Adrenal gland (tissue), 5 donors: ENCODE measurements at regions not wholly inside any gene's neighbourhood (a gene's known extent, or its start where the extent isn't known, plus 50 kb on each side); places are given as distances from the start of the nearest gene placed in this dataset.

Source experiments
- CTCF ChIP-seq, 6 experiments: fragments of 450-650 bp in 4 of 6; fragments of 200-600 bp in 2 of 6; sonication (generic) in 1 of 6; IDR thresholded peaks; 1 replicate in 5 of 6; 2 replicates in 1 of 6; pipeline versions ENCODE4 v1.5.1 to v1.8.0; 2016 to 2021; ENCODE audit warnings: antibody characterized with exemption in 6 of 6, mild to moderate bottlenecking in 2 of 6, moderate library complexity in 1 of 6
- POLR2A ChIP-seq, 2 donors: fragments of 450-650 bp; IDR thresholded peaks; one replicate each; pipeline ENCODE4 v1.6.1; 2017; ENCODE audit warnings: antibody characterized with exemption in 2 of 2, mild to moderate bottlenecking in 2 of 2, moderate library complexity in 1 of 2
- donor health status: DM: no; HTN: no; CAD: no.

- TF ChIP-seq CTCF (IDR thresholded peaks at IDR 0.05) (no peak), POLR2A (IDR thresholded peaks at IDR 0.05) (no peak)
These were observed 160.0 kb downstream of the SOD2 start for GRCh38 chr6:159533016-159533415.
